Spleen (tissue), 11 donors: ENCODE measurements at regions not wholly inside any gene's neighbourhood (a gene's known extent, or its start where the extent isn't known, plus 50 kb on each side); places are given as distances from the start of the nearest gene placed in this dataset.

Source experiments
- DNase-seq: peaks from one replicate; pipeline ENCODE4 v3.0.0-alpha.2; 2020
- H3K27ac ChIP-seq, 8 donors: fragments of 200-600 bp; sonication (generic) in 7 of 8; 1 replicate in 4 of 8; 2 replicates in 4 of 8; pipeline versions ENCODE4 v1.5.0 to v1.8.0; 2016 to 2021; ENCODE audit warnings: inconsistent platforms in 4 of 8, mild to moderate bottlenecking in 4 of 8, moderate library complexity in 1 of 8
- H3K27me3 ChIP-seq, 7 donors: fragments of 200-600 bp; sonication (generic) in 6 of 7; replicated peaks in 1 of 7; 1 replicate in 4 of 7; 2 replicates in 3 of 7; pipeline versions ENCODE4 v1.5.0 to v1.8.0; 2016 to 2021; ENCODE audit warnings: inconsistent platforms in 3 of 7, mild to moderate bottlenecking in 1 of 7
- H3K36me3 ChIP-seq, 6 donors: fragments of 200-600 bp; sonication (generic) in 5 of 6; 1 replicate in 4 of 6; 2 replicates in 2 of 6; pipeline versions ENCODE4 v1.5.0 to v1.8.0; 2016 to 2021; ENCODE audit warnings: inconsistent platforms in 2 of 6
- H3K4me1 ChIP-seq, 6 donors: fragments of 200-600 bp; sonication (generic) in 5 of 6; 1 replicate in 3 of 6; 2 replicates in 3 of 6; pipeline versions ENCODE4 v1.5.0 to v1.8.0; 2016 to 2021; ENCODE audit warnings: inconsistent platforms in 3 of 6
- H3K4me3 ChIP-seq, 8 donors: fragments of 200-600 bp; sonication (generic) in 7 of 8; 1 replicate in 4 of 8; 2 replicates in 4 of 8; pipeline versions ENCODE4 v1.5.0 to v1.8.0; 2016 to 2021; ENCODE audit warnings: inconsistent platforms in 4 of 8, mild to moderate bottlenecking in 4 of 8, moderate library complexity in 2 of 8
- H3K9me3 ChIP-seq, 8 donors: fragments of 200-600 bp; sonication (generic) in 7 of 8; 1 replicate in 4 of 8; 2 replicates in 4 of 8; pipeline versions ENCODE4 v1.5.0 to v1.8.0; 2016 to 2021; ENCODE audit warnings: inconsistent platforms in 4 of 8
- POLR2A ChIP-seq, 3 donors: fragments of 450-650 bp; IDR thresholded peaks; one replicate each; pipeline ENCODE4 v1.5.1; 2017; ENCODE audit warnings: antibody characterized with exemption in 3 of 3, mild to moderate bottlenecking in 1 of 3
- POLR2AphosphoS5 ChIP-seq, 3 donors: sonication (generic); formaldehyde crosslinking; IDR thresholded peaks; one replicate each; pipeline ENCODE4 v1.5.1; 2017; ENCODE audit warnings: antibody characterized with exemption in 3 of 3
- WGBS, 5 donors: extraction: QIAGEN DNeasy Blood & Tissue Kit in 3 of 5; methylation state at CpG; one replicate each; pipeline versions ENCODE4 v1.1.5 to v1.1.7; 2013 to 2018; 5-methylcytosine and 5-hydroxymethylcytosine counted together
- intact Hi-C: fragments of 100-400 bp; cut with DNase I; formaldehyde crosslinking; loops from one replicate; pipeline ENCODE4 v1.15.0; 2023; ENCODE audit warnings: low total_unique reads
- TF ChIP-seq, protein P1 (sequence below), 11 experiments: fragments of 200-600 bp in 7 of 11; fragments of 450-650 bp in 4 of 11; sonication (generic) in 4 of 11; IDR thresholded peaks in 8 of 11; conservative IDR thresholded peaks in 3 of 11; 1 replicate in 7 of 11; 2 replicates in 4 of 11; pipeline versions ENCODE4 v1.4.0 to v1.8.0; 2016 to 2021; ENCODE audit warnings: antibody characterized with exemption in 11 of 11, inconsistent platforms in 4 of 11, mild to moderate bottlenecking in 1 of 11
- donor health status: healthy with polysubstance abuse.
- donor health status: DM: no; HTN: no; CAD: no; lungs with moderate emphysema.
- donor health status: DM: no; HTN: no; CAD: no.
- donor health status: Bipolar disorder and iron deficiency.
- donor health status: healthy.
- donor health status: DM: no; HTN: no; CAD: no.
- donor health status: DM: yes; HTN: yes; CAD: no.

DNA sequence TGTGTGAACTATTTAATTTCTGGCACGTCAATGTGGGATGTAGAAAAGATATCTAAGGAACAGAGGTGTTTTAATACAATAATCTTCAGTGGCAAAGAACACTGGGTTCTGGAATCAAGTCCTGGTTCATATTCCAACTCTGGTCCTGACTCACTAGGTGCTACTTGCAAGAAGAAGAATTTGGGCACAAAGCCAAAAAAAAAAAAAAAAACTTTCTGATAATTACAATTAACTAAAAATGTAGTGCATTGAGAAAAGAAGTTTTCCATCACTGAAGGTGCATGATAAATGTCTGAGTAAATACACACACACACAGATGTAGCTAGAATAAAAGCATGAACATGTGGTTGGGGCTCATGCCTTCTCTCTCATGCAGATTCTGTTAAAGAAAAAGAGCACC lies 424.4 kb upstream of the REG3G start:
- Histone ChIP-seq H3K4me1 (no peaks in the 10 kb centered on the region), H3K27ac (no peak overlapping the region), H3K27me3 (no peaks in the 10 kb centered on the region), H3K36me3 (no peaks in the 10 kb centered on the region), H3K4me3 (no peak overlapping the region), H3K9me3 (peaks cover 0 to 4% (median 0%) of the 10 kb centered on the region in 8 donors)
- TF ChIP-seq, protein P1, sequence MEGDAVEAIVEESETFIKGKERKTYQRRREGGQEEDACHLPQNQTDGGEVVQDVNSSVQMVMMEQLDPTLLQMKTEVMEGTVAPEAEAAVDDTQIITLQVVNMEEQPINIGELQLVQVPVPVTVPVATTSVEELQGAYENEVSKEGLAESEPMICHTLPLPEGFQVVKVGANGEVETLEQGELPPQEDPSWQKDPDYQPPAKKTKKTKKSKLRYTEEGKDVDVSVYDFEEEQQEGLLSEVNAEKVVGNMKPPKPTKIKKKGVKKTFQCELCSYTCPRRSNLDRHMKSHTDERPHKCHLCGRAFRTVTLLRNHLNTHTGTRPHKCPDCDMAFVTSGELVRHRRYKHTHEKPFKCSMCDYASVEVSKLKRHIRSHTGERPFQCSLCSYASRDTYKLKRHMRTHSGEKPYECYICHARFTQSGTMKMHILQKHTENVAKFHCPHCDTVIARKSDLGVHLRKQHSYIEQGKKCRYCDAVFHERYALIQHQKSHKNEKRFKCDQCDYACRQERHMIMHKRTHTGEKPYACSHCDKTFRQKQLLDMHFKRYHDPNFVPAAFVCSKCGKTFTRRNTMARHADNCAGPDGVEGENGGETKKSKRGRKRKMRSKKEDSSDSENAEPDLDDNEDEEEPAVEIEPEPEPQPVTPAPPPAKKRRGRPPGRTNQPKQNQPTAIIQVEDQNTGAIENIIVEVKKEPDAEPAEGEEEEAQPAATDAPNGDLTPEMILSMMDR (IDR thresholded peaks at IDR 0.05 in 8 of 11, conservative IDR thresholded peaks at IDR 0.05 in 3 of 11): no peak
- 71 to 97% (median 81%) methylated on average over 1 of the region's 1 CpG for WGBS, 5 donors
- intact Hi-C loops: no loop called here
- DNase-seq: no peak

DNA sequence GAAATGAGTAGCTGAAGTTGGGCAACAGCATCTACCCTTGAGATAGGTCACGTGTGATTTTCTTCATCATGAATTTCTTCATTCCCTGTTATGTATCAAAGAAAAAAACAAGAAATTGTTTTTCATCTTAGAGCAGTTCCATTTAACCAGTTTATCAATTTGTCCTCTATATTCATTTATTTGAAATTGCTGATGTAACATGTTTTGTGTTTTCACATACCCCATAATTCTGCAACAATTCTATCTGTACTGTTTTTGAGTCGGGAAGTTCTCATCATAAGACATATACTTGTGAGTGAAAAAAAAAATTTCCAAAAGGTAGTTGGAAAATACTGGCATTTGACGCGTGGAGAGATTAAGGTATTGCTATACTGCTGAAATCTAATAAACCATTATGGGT lies 422.6 kb upstream of the REG3G start:
- TF ChIP-seq, protein P1 (IDR thresholded peaks at IDR 0.05 in 8 of 11, conservative IDR thresholded peaks at IDR 0.05 in 3 of 11): no peak
- TF ChIP-seq POLR2A (IDR thresholded peaks at IDR 0.05) (no peak), POLR2AphosphoS5 (IDR thresholded peaks at IDR 0.05) (no peak)
- Histone ChIP-seq H3K27ac (no peak overlapping the region), H3K4me3 (no peak overlapping the region), H3K27me3 (no peaks in the 10 kb centered on the region), H3K4me1 (no peaks in the 10 kb centered on the region), H3K36me3 (no peaks in the 10 kb centered on the region), H3K9me3 (peaks cover 0 to 4% (median 0%) of the 10 kb centered on the region in 8 donors)
- intact Hi-C loops: no loop called here
- 91 to 98% (median 92%) methylated on average over 4 of the region's 4 CpGs for WGBS, 5 donors
- DNase-seq: no peak

DNA sequence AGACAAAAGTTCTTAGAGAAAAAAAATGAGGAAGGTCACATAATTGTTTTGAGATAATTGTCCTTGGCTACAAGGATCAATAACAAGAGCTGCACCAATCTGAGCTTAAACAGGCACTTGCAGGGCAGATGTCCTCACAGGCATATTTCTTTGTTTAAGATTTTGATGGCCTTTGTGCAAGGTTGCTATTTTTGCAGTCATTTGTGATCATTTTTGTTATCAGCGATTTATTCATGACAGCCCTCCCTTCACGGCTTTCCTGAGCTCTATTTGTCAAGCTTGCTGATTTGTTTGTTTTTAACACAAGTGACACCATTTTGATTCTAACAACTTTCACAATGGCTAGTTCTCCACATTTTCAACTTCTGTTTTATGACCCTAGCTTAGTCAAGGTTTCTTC lies 418.6 kb upstream of the REG3G start:
- Histone ChIP-seq H3K27me3 (no peaks in the 10 kb centered on the region), H3K9me3 (peaks cover 0 to 4% (median 0%) of the 10 kb centered on the region in 8 donors), H3K27ac (no peak overlapping the region), H3K36me3 (no peaks in the 10 kb centered on the region), H3K4me1 (no peaks in the 10 kb centered on the region), H3K4me3 (no peak overlapping the region)
- 19 to 44% (median 36%) methylated on average over 2 of the region's 2 CpGs for WGBS, 5 donors
- TF ChIP-seq POLR2A (IDR thresholded peaks at IDR 0.05) (no peak), POLR2AphosphoS5 (IDR thresholded peaks at IDR 0.05) (no peak)
- TF ChIP-seq, protein P1 (IDR thresholded peaks at IDR 0.05 in 8 of 11, conservative IDR thresholded peaks at IDR 0.05 in 3 of 11): no peak
- no peak for DNase-seq
- intact Hi-C loops: no loop called here

DNA sequence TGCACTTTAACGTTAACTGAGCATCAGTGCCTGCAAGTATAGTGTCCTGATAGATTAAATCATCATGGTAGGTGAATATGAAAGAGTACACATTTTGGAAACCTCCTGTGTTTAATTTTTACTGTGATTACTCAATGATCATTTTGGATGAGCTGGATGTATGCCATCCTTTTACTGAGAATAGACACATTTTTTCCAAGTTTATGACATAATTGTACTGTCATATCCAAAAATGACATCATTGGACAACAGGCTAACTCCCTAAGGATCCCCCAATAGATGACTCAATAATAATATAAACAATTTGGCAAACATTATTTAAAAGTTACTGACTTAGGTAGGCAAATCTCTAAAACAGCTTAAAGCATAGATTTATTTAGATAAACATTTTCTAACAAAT lies 410.8 kb upstream of the REG3G start:
- no peaks in the 10 kb centered on the region for H3K4me1 ChIP-seq
- no peak overlapping the region for H3K27ac ChIP-seq
- H3K36me3 ChIP-seq: no peaks in the 10 kb centered on the region
- peaks cover 0 to 6% (median 0%) of the 10 kb centered on the region in 8 donors for H3K9me3 ChIP-seq
- H3K4me3 ChIP-seq: no peak overlapping the region
- TF ChIP-seq, protein P1 (IDR thresholded peaks at IDR 0.05 in 8 of 11, conservative IDR thresholded peaks at IDR 0.05 in 3 of 11): no peak
- TF ChIP-seq POLR2A (IDR thresholded peaks at IDR 0.05): no peak
- no peak for TF ChIP-seq POLR2AphosphoS5 (IDR thresholded peaks at IDR 0.05)
- intact Hi-C loops: no loop called here
- no peaks in the 10 kb centered on the region for H3K27me3 ChIP-seq
- WGBS, 5 donors: 72 to 91% (median 88%) methylated on average over 1 of the region's 1 CpG
- DNase-seq: no peak
